SK-N-SH (cell line): ENCODE measurements at regions not wholly inside any gene's neighbourhood (a gene's known extent, or its start where the extent isn't known, plus 50 kb on each side); places are given as distances from the start of the nearest gene placed in this dataset.

ENCODE experiments used
- CTCF ChIA-PET: fragments of 300-600, 350-600 bp; formaldehyde crosslinking; extraction: SDS; loops from one replicate; lab custom pipeline; 2021; lab: Yijun Ruan, JAX
- POLR2A ChIA-PET: fragments of 350-600 bp; sonication (Branson Sonifier 250); formaldehyde crosslinking; extraction: SDS; loops from one replicate; lab custom pipeline; 2020; ENCODE audit warnings: antibody characterized with exemption, inconsistent platforms; lab: Yijun Ruan, JAX
- DNase-seq: peaks from one replicate; pipeline ENCODE4 v3.0.0; 2012
- H2AFZ ChIP-seq: fragments of 200-600 bp; sonication (generic); 2 replicates; pipeline ENCODE4 v1.8.1; 2016; ENCODE audit warnings: antibody characterized with exemption, mild to moderate bottlenecking, low read depth
- H3F3A ChIP-seq: fragments of 200-600 bp; sonication (generic); replicated peaks from 2 replicates; pipeline ENCODE3; 2016; ENCODE audit warnings: antibody characterized with exemption, mild to moderate bottlenecking; ENCODE audit not compliant: insufficient read depth
- H3K27ac ChIP-seq, 2 experiments: fragments of 200-500 bp in 1 of 2; fragments of 200-600 bp in 1 of 2; sonication (Bioruptor generic) in 1 of 2; sonication (generic), shearing (Covaris generic) in 1 of 2; 2 replicates each; pipeline versions ENCODE4 v1.5.1 to v1.6.1; 2014 to 2016; ENCODE audit warnings: low read depth in 2 of 2, inconsistent platforms in 1 of 2, low read length in 1 of 2, mild to moderate bottlenecking in 1 of 2, mixed read lengths in 1 of 2
- H3K27me3 ChIP-seq: fragments of 200-600 bp; sonication (generic), shearing (Covaris generic); 2 replicates; pipeline ENCODE4 v1.6.1; 2016; ENCODE audit warnings: mixed run types; ENCODE audit not compliant: insufficient read depth
- H3K36me3 ChIP-seq, 2 experiments: fragments of 200-500 bp in 1 of 2; fragments of 200-600 bp in 1 of 2; sonication (Bioruptor generic) in 1 of 2; sonication (generic) in 1 of 2; replicated peaks in 1 of 2; 2 replicates each; pipeline versions ENCODE3 to v1.5.1; 2014 to 2016; ENCODE audit warnings: low read length in 1 of 2, mild to moderate bottlenecking in 1 of 2; ENCODE audit not compliant: insufficient read depth in 2 of 2, control insufficient read depth in 1 of 2
- H3K4me1 ChIP-seq, 2 experiments: fragments of 200-500 bp in 1 of 2; fragments of 200-600 bp in 1 of 2; sonication (Bioruptor generic) in 1 of 2; sonication (generic), shearing (Covaris generic) in 1 of 2; 2 replicates each; pipeline versions ENCODE4 v1.5.1 to v1.6.1; 2014 to 2016; ENCODE audit warnings: low read depth in 1 of 2, low read length in 1 of 2, mixed run types in 1 of 2; ENCODE audit not compliant: insufficient read depth in 2 of 2, control insufficient read depth in 1 of 2
- H3K4me2 ChIP-seq: fragments of 200-600 bp; sonication (generic), shearing (Covaris generic); 2 replicates; pipeline ENCODE4 v1.6.1; 2017; ENCODE audit warnings: mixed run types
- H3K4me3 ChIP-seq, 2 experiments: fragments of 200-500 bp in 1 of 2; fragments of 200-600 bp in 1 of 2; sonication (Bioruptor generic) in 1 of 2; sonication (generic), shearing (Covaris generic) in 1 of 2; 2 replicates each; pipeline versions ENCODE4 v1.5.1 to v1.8.1; 2014 to 2016; ENCODE audit warnings: low read depth in 2 of 2, inconsistent platforms in 1 of 2, low read length in 1 of 2, mild to moderate bottlenecking in 1 of 2, mixed read lengths in 1 of 2, moderate library complexity in 1 of 2
- H3K79me2 ChIP-seq: fragments of 200-600 bp; sonication (generic); 2 replicates; pipeline ENCODE4 v1.8.1; 2017; ENCODE audit warnings: mild to moderate bottlenecking; ENCODE audit not compliant: insufficient read depth
- H3K9ac ChIP-seq: fragments of 200-600 bp; sonication (generic); 2 replicates; pipeline ENCODE4 v1.6.1; 2017; ENCODE audit warnings: mixed run types
- H3K9me2 ChIP-seq: fragments of 200-600 bp; sonication (generic); 2 replicates; pipeline ENCODE4 v1.6.1; 2017; ENCODE audit warnings: mixed run types
- H3K9me3 ChIP-seq: fragments of 200-600 bp; sonication (generic); 2 replicates; pipeline ENCODE4 v1.6.1; 2017; ENCODE audit warnings: mixed run types, mild to moderate bottlenecking, moderate library complexity
- H4K20me1 ChIP-seq: fragments of 200-600 bp; sonication (generic); 2 replicates; pipeline ENCODE4 v1.6.1; 2017; ENCODE audit warnings: mild to moderate bottlenecking, mixed run types; ENCODE audit not compliant: insufficient read depth
- CHD2 ChIP-seq: fragments of 150-350 bp; IDR thresholded peaks from 2 replicates; pipeline ENCODE4 v1.6.1; 2018; ENCODE audit warnings: low read length; ENCODE audit not compliant: partially characterized antibody
- ELF1 ChIP-seq: IDR thresholded peaks from 2 replicates; pipeline ENCODE4 v1.4.0; 2012
- EP300 ChIP-seq, 2 experiments: IDR thresholded peaks; 2 replicates each; pipeline versions ENCODE4 v1.4.0 to v1.6.1; 2012; ENCODE audit warnings: borderline replicate concordance in 1 of 2, low read depth in 1 of 2, low read length in 1 of 2
- FOXJ3 ChIP-seq: sonication (generic); formaldehyde crosslinking; IDR thresholded peaks from 2 replicates; pipeline ENCODE4 v1.5.1; 2020; ENCODE audit warnings: mild to moderate bottlenecking, missing genetic modification reagents
- GATA2 ChIP-seq: sonication (generic); formaldehyde crosslinking; IDR thresholded peaks from 2 replicates; pipeline ENCODE4 v1.5.0; 2020; ENCODE audit warnings: mild to moderate bottlenecking, missing genetic modification reagents
- MEF2A ChIP-seq: IDR thresholded peaks from 2 replicates; pipeline ENCODE4 v1.4.0; 2012; ENCODE audit warnings: low read depth, borderline replicate concordance
- MXI1 ChIP-seq: IDR thresholded peaks from 2 replicates; pipeline ENCODE4 v1.6.1; 2012; ENCODE audit warnings: mild to moderate bottlenecking, low read depth, low read length, improper control_type of control experiment
- NFIC ChIP-seq: IDR thresholded peaks from 2 replicates; pipeline ENCODE4 v1.4.0; 2012; ENCODE audit warnings: borderline replicate concordance
- RCOR1 ChIP-seq: fragments of 150-350 bp; IDR thresholded peaks from 2 replicates; pipeline ENCODE4 v1.6.1; 2017; ENCODE audit warnings: antibody characterized with exemption, low read length
- RXRA ChIP-seq: IDR thresholded peaks from 2 replicates; pipeline ENCODE4 v1.4.0; 2012; ENCODE audit warnings: low read depth, mild to moderate bottlenecking, borderline replicate concordance
- SIN3A ChIP-seq: IDR thresholded peaks from 2 replicates; pipeline ENCODE4 v1.6.1; 2012; ENCODE audit warnings: low read depth, mild to moderate bottlenecking, low read length, moderate library complexity, borderline replicate concordance
- TAF1 ChIP-seq: IDR thresholded peaks from 2 replicates; pipeline ENCODE4 v1.6.1; 2012; ENCODE audit warnings: low read depth, mild to moderate bottlenecking, low read length, moderate library complexity, borderline replicate concordance
- TCF12 ChIP-seq: IDR thresholded peaks from 2 replicates; pipeline ENCODE4 v1.4.0; 2012
- TEAD4 ChIP-seq: IDR thresholded peaks from 2 replicates; pipeline ENCODE4 v1.4.0; 2012; ENCODE audit warnings: mild to moderate bottlenecking, borderline replicate concordance; ENCODE audit not compliant: insufficient read depth
- WGBS: methylation state at CpG from one replicate; pipeline ENCODE4 v1.1.6; 2017; ENCODE audit warnings: low lambda C conversion rate; 5-methylcytosine and 5-hydroxymethylcytosine counted together
- TF ChIP-seq, protein P1 (sequence below): IDR thresholded peaks from 2 replicates; pipeline ENCODE4 v1.4.0; 2012; ENCODE audit warnings: low read depth, borderline replicate concordance
- TF ChIP-seq, protein P2 (sequence below): fragments of 200-600 bp; sonication (generic); IDR thresholded peaks from 2 replicates; pipeline ENCODE4 v1.6.1; 2017; ENCODE audit warnings: antibody characterized with exemption, mild to moderate bottlenecking, moderate library complexity
- TF ChIP-seq, protein P3 (sequence below): IDR thresholded peaks from 2 replicates; pipeline ENCODE4 v1.4.0; 2012; ENCODE audit warnings: low read depth, borderline replicate concordance

DNA sequence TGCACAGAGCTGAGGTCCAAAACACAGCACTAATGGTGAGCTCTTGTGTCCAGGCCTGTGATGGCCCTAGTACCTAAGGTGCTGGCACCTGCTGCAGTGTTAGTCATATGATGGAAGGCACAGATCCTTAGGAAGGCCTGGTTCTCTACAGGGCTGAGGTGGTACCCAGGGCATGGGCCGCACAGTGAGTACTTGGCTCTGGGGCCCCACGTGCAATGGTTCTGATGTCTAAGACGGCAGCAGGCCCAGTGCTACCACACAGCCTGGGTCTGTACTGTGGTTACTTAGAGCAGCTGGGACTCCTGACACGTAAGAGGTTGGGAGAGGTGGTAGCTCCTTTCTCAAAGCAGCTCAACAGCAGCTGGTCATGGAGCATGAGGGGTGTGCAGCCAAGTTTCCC lies 70.6 kb upstream of the MAGI2 start:
- POLR2A ChIA-PET, result no interaction called here
- Histone ChIP-seq H2AFZ (no peak overlapping the region), H3K79me2 (no peaks in the 10 kb centered on the region), H3K4me1 (peaks cover 0 to 4% of the 10 kb centered on the region in 2 experiments; a peak in 1 of 4 replicates), H3K9me2 (no peaks in the 10 kb centered on the region), H3K27ac (no peak overlapping the region), H3K4me3 (no peak overlapping the region), H3K9me3 (no peaks in the 10 kb centered on the region), H3K4me2 (no peak overlapping the region), H4K20me1 (no peaks in the 10 kb centered on the region), H3K9ac (no peak overlapping the region), H3K27me3 (no peaks in the 10 kb centered on the region)
- DNase-seq, result no peak
- CTCF ChIA-PET, result no interaction called here
- TF ChIP-seq SIN3A (no peak), ELF1 (no peak), RCOR1 (no peak), EP300 (IDR thresholded peaks at IDR 0.05; ENCODE audit: borderline replicate concordance in 1 of 2, low read depth in 1 of 2, low read length in 1 of 2) (no peak), MXI1 (no peak), TAF1 (no peak), NFIC (no peak), RXRA (no peak), TEAD4 (no peak), FOXJ3 (CRISPR knock-in tag) (no peak), TCF12 (no peak), CHD2 (no peak), MEF2A (no peak), GATA2 (no peak)
- TF ChIP-seq, protein P1, sequence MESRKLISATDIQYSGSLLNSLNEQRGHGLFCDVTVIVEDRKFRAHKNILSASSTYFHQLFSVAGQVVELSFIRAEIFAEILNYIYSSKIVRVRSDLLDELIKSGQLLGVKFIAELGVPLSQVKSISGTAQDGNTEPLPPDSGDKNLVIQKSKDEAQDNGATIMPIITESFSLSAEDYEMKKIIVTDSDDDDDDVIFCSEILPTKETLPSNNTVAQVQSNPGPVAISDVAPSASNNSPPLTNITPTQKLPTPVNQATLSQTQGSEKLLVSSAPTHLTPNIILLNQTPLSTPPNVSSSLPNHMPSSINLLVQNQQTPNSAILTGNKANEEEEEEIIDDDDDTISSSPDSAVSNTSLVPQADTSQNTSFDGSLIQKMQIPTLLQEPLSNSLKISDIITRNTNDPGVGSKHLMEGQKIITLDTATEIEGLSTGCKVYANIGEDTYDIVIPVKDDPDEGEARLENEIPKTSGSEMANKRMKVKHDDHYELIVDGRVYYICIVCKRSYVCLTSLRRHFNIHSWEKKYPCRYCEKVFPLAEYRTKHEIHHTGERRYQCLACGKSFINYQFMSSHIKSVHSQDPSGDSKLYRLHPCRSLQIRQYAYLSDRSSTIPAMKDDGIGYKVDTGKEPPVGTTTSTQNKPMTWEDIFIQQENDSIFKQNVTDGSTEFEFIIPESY, result no peak
- TF ChIP-seq, protein P2, sequence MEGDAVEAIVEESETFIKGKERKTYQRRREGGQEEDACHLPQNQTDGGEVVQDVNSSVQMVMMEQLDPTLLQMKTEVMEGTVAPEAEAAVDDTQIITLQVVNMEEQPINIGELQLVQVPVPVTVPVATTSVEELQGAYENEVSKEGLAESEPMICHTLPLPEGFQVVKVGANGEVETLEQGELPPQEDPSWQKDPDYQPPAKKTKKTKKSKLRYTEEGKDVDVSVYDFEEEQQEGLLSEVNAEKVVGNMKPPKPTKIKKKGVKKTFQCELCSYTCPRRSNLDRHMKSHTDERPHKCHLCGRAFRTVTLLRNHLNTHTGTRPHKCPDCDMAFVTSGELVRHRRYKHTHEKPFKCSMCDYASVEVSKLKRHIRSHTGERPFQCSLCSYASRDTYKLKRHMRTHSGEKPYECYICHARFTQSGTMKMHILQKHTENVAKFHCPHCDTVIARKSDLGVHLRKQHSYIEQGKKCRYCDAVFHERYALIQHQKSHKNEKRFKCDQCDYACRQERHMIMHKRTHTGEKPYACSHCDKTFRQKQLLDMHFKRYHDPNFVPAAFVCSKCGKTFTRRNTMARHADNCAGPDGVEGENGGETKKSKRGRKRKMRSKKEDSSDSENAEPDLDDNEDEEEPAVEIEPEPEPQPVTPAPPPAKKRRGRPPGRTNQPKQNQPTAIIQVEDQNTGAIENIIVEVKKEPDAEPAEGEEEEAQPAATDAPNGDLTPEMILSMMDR, result no peak
- TF ChIP-seq, protein P3, sequence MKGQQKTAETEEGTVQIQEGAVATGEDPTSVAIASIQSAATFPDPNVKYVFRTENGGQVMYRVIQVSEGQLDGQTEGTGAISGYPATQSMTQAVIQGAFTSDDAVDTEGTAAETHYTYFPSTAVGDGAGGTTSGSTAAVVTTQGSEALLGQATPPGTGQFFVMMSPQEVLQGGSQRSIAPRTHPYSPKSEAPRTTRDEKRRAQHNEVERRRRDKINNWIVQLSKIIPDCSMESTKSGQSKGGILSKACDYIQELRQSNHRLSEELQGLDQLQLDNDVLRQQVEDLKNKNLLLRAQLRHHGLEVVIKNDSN, result no peak
- TF ChIP-seq, all 33 proteins: peak for 0
- peaks cover 6% of the 10 kb centered on the region for H3F3A ChIP-seq
- H3K36me3 ChIP-seq, result no peaks in the 10 kb centered on the region
- 98% methylated on average over 4 of the region's 4 CpGs for WGBS
